GM23338 (cell line): ENCODE measurements at regions not wholly inside any gene's neighbourhood (a gene's known extent, or its start where the extent isn't known, plus 50 kb on each side); places are given as distances from the start of the nearest gene placed in this dataset.

Source experiments
- CTCF ChIP-seq, 2 experiments: fragments of 200-600 bp in 1 of 2; sonication (generic) in 1 of 2; conservative IDR thresholded peaks; 2 replicates each; pipeline versions ENCODE4 v1.5.1 to v1.6.1; 2016 to 2017; ENCODE audit warnings: antibody characterized with exemption in 2 of 2, low read depth in 2 of 2, mild to moderate bottlenecking in 2 of 2, moderate library complexity in 1 of 2
- EZH2 ChIP-seq: fragments of 200-600 bp; sonication (generic); IDR thresholded peaks from one replicate; pipeline ENCODE4 v1.8.0; 2017; ENCODE audit warnings: antibody characterized with exemption, mild to moderate bottlenecking, low read depth; ENCODE audit not compliant: unreplicated experiment
- POLR2AphosphoS5 ChIP-seq: IDR thresholded peaks from 2 replicates; pipeline ENCODE4 v1.6.1; 2016; ENCODE audit warnings: antibody characterized with exemption, low read depth
- REST ChIP-seq: IDR thresholded peaks from one replicate; pipeline ENCODE4 v1.6.1; 2018; ENCODE audit warnings: antibody characterized with exemption; ENCODE audit not compliant: unreplicated experiment

GRCh38 chr1:115499253-115499652 lies 142.5 kb upstream of the VANGL1 start:
- TF ChIP-seq CTCF (conservative IDR thresholded peaks at IDR 0.05; ENCODE audit: low read depth in 2 of 2), result no peak
- TF ChIP-seq REST, result no peak
- no peak for TF ChIP-seq EZH2
- no peak for TF ChIP-seq POLR2AphosphoS5
